SK-N-SH (cell line): ENCODE measurements at regions not wholly inside any gene's neighbourhood (a gene's known extent, or its start where the extent isn't known, plus 50 kb on each side); places are given as distances from the start of the nearest gene placed in this dataset.
A peak's percentile ranks its signal among the peaks of the same experiment; 100 is the strongest.

Experiments
- CTCF ChIA-PET: fragments of 300-600, 350-600 bp; formaldehyde crosslinking; extraction: SDS; loops from one replicate; lab custom pipeline; 2021; lab: Yijun Ruan, JAX
- POLR2A ChIA-PET: fragments of 350-600 bp; sonication (Branson Sonifier 250); formaldehyde crosslinking; extraction: SDS; loops from one replicate; lab custom pipeline; 2020; ENCODE audit warnings: antibody characterized with exemption, inconsistent platforms; lab: Yijun Ruan, JAX
- DNase-seq: peaks from one replicate; pipeline ENCODE4 v3.0.0; 2012
- H2AFZ ChIP-seq: fragments of 200-600 bp; sonication (generic); 2 replicates; pipeline ENCODE4 v1.8.1; 2016; ENCODE audit warnings: antibody characterized with exemption, mild to moderate bottlenecking, low read depth
- H3F3A ChIP-seq: fragments of 200-600 bp; sonication (generic); replicated peaks from 2 replicates; pipeline ENCODE3; 2016; ENCODE audit warnings: antibody characterized with exemption, mild to moderate bottlenecking; ENCODE audit not compliant: insufficient read depth
- H3K27ac ChIP-seq, 2 experiments: fragments of 200-500 bp in 1 of 2; fragments of 200-600 bp in 1 of 2; sonication (Bioruptor generic) in 1 of 2; sonication (generic), shearing (Covaris generic) in 1 of 2; 2 replicates each; pipeline versions ENCODE4 v1.5.1 to v1.6.1; 2014 to 2016; ENCODE audit warnings: low read depth in 2 of 2, inconsistent platforms in 1 of 2, low read length in 1 of 2, mild to moderate bottlenecking in 1 of 2, mixed read lengths in 1 of 2
- H3K27me3 ChIP-seq: fragments of 200-600 bp; sonication (generic), shearing (Covaris generic); 2 replicates; pipeline ENCODE4 v1.6.1; 2016; ENCODE audit warnings: mixed run types; ENCODE audit not compliant: insufficient read depth
- H3K36me3 ChIP-seq, 2 experiments: fragments of 200-500 bp in 1 of 2; fragments of 200-600 bp in 1 of 2; sonication (Bioruptor generic) in 1 of 2; sonication (generic) in 1 of 2; replicated peaks in 1 of 2; 2 replicates each; pipeline versions ENCODE3 to v1.5.1; 2014 to 2016; ENCODE audit warnings: low read length in 1 of 2, mild to moderate bottlenecking in 1 of 2; ENCODE audit not compliant: insufficient read depth in 2 of 2, control insufficient read depth in 1 of 2
- H3K4me1 ChIP-seq, 2 experiments: fragments of 200-500 bp in 1 of 2; fragments of 200-600 bp in 1 of 2; sonication (Bioruptor generic) in 1 of 2; sonication (generic), shearing (Covaris generic) in 1 of 2; 2 replicates each; pipeline versions ENCODE4 v1.5.1 to v1.6.1; 2014 to 2016; ENCODE audit warnings: low read depth in 1 of 2, low read length in 1 of 2, mixed run types in 1 of 2; ENCODE audit not compliant: insufficient read depth in 2 of 2, control insufficient read depth in 1 of 2
- H3K4me2 ChIP-seq: fragments of 200-600 bp; sonication (generic), shearing (Covaris generic); 2 replicates; pipeline ENCODE4 v1.6.1; 2017; ENCODE audit warnings: mixed run types
- H3K4me3 ChIP-seq, 2 experiments: fragments of 200-500 bp in 1 of 2; fragments of 200-600 bp in 1 of 2; sonication (Bioruptor generic) in 1 of 2; sonication (generic), shearing (Covaris generic) in 1 of 2; 2 replicates each; pipeline versions ENCODE4 v1.5.1 to v1.8.1; 2014 to 2016; ENCODE audit warnings: low read depth in 2 of 2, inconsistent platforms in 1 of 2, low read length in 1 of 2, mild to moderate bottlenecking in 1 of 2, mixed read lengths in 1 of 2, moderate library complexity in 1 of 2
- H3K79me2 ChIP-seq: fragments of 200-600 bp; sonication (generic); 2 replicates; pipeline ENCODE4 v1.8.1; 2017; ENCODE audit warnings: mild to moderate bottlenecking; ENCODE audit not compliant: insufficient read depth
- H3K9ac ChIP-seq: fragments of 200-600 bp; sonication (generic); 2 replicates; pipeline ENCODE4 v1.6.1; 2017; ENCODE audit warnings: mixed run types
- H3K9me2 ChIP-seq: fragments of 200-600 bp; sonication (generic); 2 replicates; pipeline ENCODE4 v1.6.1; 2017; ENCODE audit warnings: mixed run types
- H3K9me3 ChIP-seq: fragments of 200-600 bp; sonication (generic); 2 replicates; pipeline ENCODE4 v1.6.1; 2017; ENCODE audit warnings: mixed run types, mild to moderate bottlenecking, moderate library complexity
- H4K20me1 ChIP-seq: fragments of 200-600 bp; sonication (generic); 2 replicates; pipeline ENCODE4 v1.6.1; 2017; ENCODE audit warnings: mild to moderate bottlenecking, mixed run types; ENCODE audit not compliant: insufficient read depth
- EP300 ChIP-seq, 2 experiments: IDR thresholded peaks; 2 replicates each; pipeline versions ENCODE4 v1.4.0 to v1.6.1; 2012; ENCODE audit warnings: borderline replicate concordance in 1 of 2, low read depth in 1 of 2, low read length in 1 of 2
- EZH2phosphoT487 ChIP-seq: fragments of 200-600 bp; sonication (generic); IDR thresholded peaks from 2 replicates; pipeline ENCODE4 v1.6.1; 2017; ENCODE audit warnings: low read depth, mixed run types, mild to moderate bottlenecking, antibody characterized with exemption, moderate library complexity, borderline replicate concordance
- FOXJ3 ChIP-seq: sonication (generic); formaldehyde crosslinking; IDR thresholded peaks from 2 replicates; pipeline ENCODE4 v1.5.1; 2020; ENCODE audit warnings: mild to moderate bottlenecking, missing genetic modification reagents
- FOXM1 ChIP-seq: IDR thresholded peaks from 2 replicates; pipeline ENCODE4 v1.4.0; 2012; ENCODE audit warnings: low read depth, mild to moderate bottlenecking
- GATA2 ChIP-seq: sonication (generic); formaldehyde crosslinking; IDR thresholded peaks from 2 replicates; pipeline ENCODE4 v1.5.0; 2020; ENCODE audit warnings: mild to moderate bottlenecking, missing genetic modification reagents
- JUND ChIP-seq: IDR thresholded peaks from 2 replicates; pipeline ENCODE4 v1.4.0; 2012
- MAX ChIP-seq: IDR thresholded peaks from 2 replicates; pipeline ENCODE4 v1.4.0; 2012; ENCODE audit warnings: low read depth
- MEF2A ChIP-seq: IDR thresholded peaks from 2 replicates; pipeline ENCODE4 v1.4.0; 2012; ENCODE audit warnings: low read depth, borderline replicate concordance
- MXI1 ChIP-seq: IDR thresholded peaks from 2 replicates; pipeline ENCODE4 v1.6.1; 2012; ENCODE audit warnings: mild to moderate bottlenecking, low read depth, low read length, improper control_type of control experiment
- NFIC ChIP-seq: IDR thresholded peaks from 2 replicates; pipeline ENCODE4 v1.4.0; 2012; ENCODE audit warnings: borderline replicate concordance
- NRF1 ChIP-seq: IDR thresholded peaks from 2 replicates; pipeline ENCODE4 v1.6.1; 2012; ENCODE audit warnings: low read depth, mild to moderate bottlenecking, low read length
- POLR2AphosphoS5 ChIP-seq: IDR thresholded peaks from 2 replicates; pipeline ENCODE4 v1.6.1; 2012; ENCODE audit warnings: low read depth, low read length
- RAD21 ChIP-seq: IDR thresholded peaks from 2 replicates; pipeline ENCODE4 v1.6.1; 2012; ENCODE audit warnings: mild to moderate bottlenecking, low read length
- REST ChIP-seq: IDR thresholded peaks from 2 replicates; pipeline ENCODE4 v1.6.1; 2012; ENCODE audit warnings: mild to moderate bottlenecking, low read depth, low read length, moderate library complexity
- TAF1 ChIP-seq: IDR thresholded peaks from 2 replicates; pipeline ENCODE4 v1.6.1; 2012; ENCODE audit warnings: low read depth, mild to moderate bottlenecking, low read length, moderate library complexity, borderline replicate concordance
- YY1 ChIP-seq: IDR thresholded peaks from 2 replicates; pipeline ENCODE4 v1.4.0; 2012; ENCODE audit warnings: low read depth, mild to moderate bottlenecking
- WGBS: methylation state at CpG from one replicate; pipeline ENCODE4 v1.1.6; 2017; ENCODE audit warnings: low lambda C conversion rate; 5-methylcytosine and 5-hydroxymethylcytosine counted together
- TF ChIP-seq, protein P1 (sequence below): fragments of 200-600 bp; sonication (generic); IDR thresholded peaks from 2 replicates; pipeline ENCODE4 v1.6.1; 2017; ENCODE audit warnings: antibody characterized with exemption, mild to moderate bottlenecking, moderate library complexity
- TF ChIP-seq, protein P2 (sequence below): fragments of 150-350 bp; IDR thresholded peaks from 2 replicates; pipeline ENCODE4 v1.6.1; 2017; ENCODE audit warnings: antibody characterized with exemption, low read length, low read depth, borderline replicate concordance
- TF ChIP-seq, protein P3 (sequence below): IDR thresholded peaks from 2 replicates; pipeline ENCODE4 v1.4.0; 2012; ENCODE audit warnings: low read depth, borderline replicate concordance

DNA sequence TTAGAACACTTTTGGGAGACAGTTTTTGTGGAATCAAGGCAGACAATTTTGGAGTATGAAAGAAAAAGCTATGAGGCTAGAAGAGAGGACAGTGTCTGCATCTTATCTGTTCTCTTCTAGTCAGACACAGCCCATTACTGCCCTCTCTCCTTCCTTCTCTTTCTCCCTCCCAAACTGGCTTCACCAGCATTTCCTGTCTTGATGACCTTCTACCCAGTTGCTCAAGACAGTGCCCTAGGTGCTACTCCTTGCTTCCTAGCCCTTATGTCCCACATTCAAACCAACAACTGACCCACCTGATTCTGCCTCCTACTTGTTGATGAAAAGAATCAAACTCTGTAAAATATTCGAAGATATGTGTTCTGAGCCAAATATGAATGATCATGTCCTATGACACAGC is 116.4 kb upstream of the RIPOR2 start:
- Histone ChIP-seq H3K9me3 (no peaks in the 10 kb centered on the region), H3K4me1 (peaks cover 8 to 33% of the 10 kb centered on the region in 2 experiments; a peak in 3 of 4 replicates), H3K9me2 (no peaks in the 10 kb centered on the region), H3K79me2 (no peaks in the 10 kb centered on the region), H3K27me3 (no peaks in the 10 kb centered on the region), H3F3A (peaks cover 29% of the 10 kb centered on the region), H3K4me2 (no peak overlapping the region), H3K36me3 (no peaks in the 10 kb centered on the region), H4K20me1 (no peaks in the 10 kb centered on the region), H2AFZ (no peak overlapping the region), H3K9ac (no peak overlapping the region), H3K27ac (peak overlapping the region in 1 of 2 experiments; percentile 99; a peak in 1 of 4 replicates), H3K4me3 (no peak overlapping the region)
- CTCF ChIA-PET = interaction anchor here (1.0 to 1.8 kb wide), 2 partner anchors 13 to 196 kb away, joined by 3 to 5 read pairs; no protein-coding TSS in a partner anchor
- 40% methylated on average over 1 of the region's 1 CpG for WGBS
- TF ChIP-seq TAF1 (no peak), MXI1 (no peak), MAX (no peak), NRF1 (no peak)
- TF ChIP-seq, protein P1, sequence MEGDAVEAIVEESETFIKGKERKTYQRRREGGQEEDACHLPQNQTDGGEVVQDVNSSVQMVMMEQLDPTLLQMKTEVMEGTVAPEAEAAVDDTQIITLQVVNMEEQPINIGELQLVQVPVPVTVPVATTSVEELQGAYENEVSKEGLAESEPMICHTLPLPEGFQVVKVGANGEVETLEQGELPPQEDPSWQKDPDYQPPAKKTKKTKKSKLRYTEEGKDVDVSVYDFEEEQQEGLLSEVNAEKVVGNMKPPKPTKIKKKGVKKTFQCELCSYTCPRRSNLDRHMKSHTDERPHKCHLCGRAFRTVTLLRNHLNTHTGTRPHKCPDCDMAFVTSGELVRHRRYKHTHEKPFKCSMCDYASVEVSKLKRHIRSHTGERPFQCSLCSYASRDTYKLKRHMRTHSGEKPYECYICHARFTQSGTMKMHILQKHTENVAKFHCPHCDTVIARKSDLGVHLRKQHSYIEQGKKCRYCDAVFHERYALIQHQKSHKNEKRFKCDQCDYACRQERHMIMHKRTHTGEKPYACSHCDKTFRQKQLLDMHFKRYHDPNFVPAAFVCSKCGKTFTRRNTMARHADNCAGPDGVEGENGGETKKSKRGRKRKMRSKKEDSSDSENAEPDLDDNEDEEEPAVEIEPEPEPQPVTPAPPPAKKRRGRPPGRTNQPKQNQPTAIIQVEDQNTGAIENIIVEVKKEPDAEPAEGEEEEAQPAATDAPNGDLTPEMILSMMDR = no peak
- no peak for DNase-seq
- POLR2A ChIA-PET = no interaction called here

- H3K9ac ChIP-seq = peak overlapping the region; percentile 74
- no peaks in the 10 kb centered on the region for H3K36me3 ChIP-seq
- H3K79me2 ChIP-seq = no peaks in the 10 kb centered on the region
- H3K9me3 ChIP-seq = no peaks in the 10 kb centered on the region
- peaks cover 29% of the 10 kb centered on the region for H3F3A ChIP-seq
- peak overlapping the region; percentile 55; the same call in 1 of the 2 replicates for H3K4me2 ChIP-seq
- H3K4me3 ChIP-seq = no peak overlapping the region
- 33% methylated on average over 2 of the region's 2 CpGs for WGBS
- H2AFZ ChIP-seq = peak overlapping the region; percentile 51; the same call in 1 of the 2 replicates
- peaks cover 8 to 33% of the 10 kb centered on the region in 2 experiments; a peak in 3 of 4 replicates for H3K4me1 ChIP-seq
- no peak for DNase-seq
- ChIA-PET CTCF (interaction anchor here (1.0 to 1.8 kb wide), 6 partner anchors 11 to 62 kb away, joined by 3 to 6 read pairs (median 4); no protein-coding TSS in a partner anchor), POLR2A (no interaction called here)
- peak overlapping the region; percentile 83 to 99 for H3K27ac ChIP-seq
- H4K20me1 ChIP-seq = no peaks in the 10 kb centered on the region
- H3K9me2 ChIP-seq = no peaks in the 10 kb centered on the region
- no peaks in the 10 kb centered on the region for H3K27me3 ChIP-seq
- TF ChIP-seq MAX (peak; percentile 44; the same call in 1 of the 2 replicates), YY1 (no peak), POLR2AphosphoS5 (peak; percentile 73; the same call in 1 of the 2 replicates), JUND (peak; percentile 95), NRF1 (no peak), MEF2A (no peak), EP300 (IDR thresholded peaks at IDR 0.05; ENCODE audit: borderline replicate concordance in 1 of 2, low read depth in 1 of 2, low read length in 1 of 2) (peak; percentile 50 to 93; a peak in 3 of 4 replicates), GATA2 (CRISPR knock-in tag) (no peak), NFIC (peak; percentile 68; the same call in 1 of the 2 replicates), FOXM1 (peak; percentile 82), MXI1 (no peak), REST (no peak), RAD21 (no peak), EZH2phosphoT487 (no peak), FOXJ3 (CRISPR knock-in tag) (no peak)
- TF ChIP-seq, protein P2, sequence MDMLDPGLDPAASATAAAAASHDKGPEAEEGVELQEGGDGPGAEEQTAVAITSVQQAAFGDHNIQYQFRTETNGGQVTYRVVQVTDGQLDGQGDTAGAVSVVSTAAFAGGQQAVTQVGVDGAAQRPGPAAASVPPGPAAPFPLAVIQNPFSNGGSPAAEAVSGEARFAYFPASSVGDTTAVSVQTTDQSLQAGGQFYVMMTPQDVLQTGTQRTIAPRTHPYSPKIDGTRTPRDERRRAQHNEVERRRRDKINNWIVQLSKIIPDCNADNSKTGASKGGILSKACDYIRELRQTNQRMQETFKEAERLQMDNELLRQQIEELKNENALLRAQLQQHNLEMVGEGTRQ = no peak
- TF ChIP-seq, protein P3, sequence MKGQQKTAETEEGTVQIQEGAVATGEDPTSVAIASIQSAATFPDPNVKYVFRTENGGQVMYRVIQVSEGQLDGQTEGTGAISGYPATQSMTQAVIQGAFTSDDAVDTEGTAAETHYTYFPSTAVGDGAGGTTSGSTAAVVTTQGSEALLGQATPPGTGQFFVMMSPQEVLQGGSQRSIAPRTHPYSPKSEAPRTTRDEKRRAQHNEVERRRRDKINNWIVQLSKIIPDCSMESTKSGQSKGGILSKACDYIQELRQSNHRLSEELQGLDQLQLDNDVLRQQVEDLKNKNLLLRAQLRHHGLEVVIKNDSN = no peak
Measured at GRCh38 chr6:25053875-25054371, 118.2 kb upstream of the RIPOR2 start.
